IPS-18a (cell line): ENCODE measurements at regions not wholly inside any gene's neighbourhood (a gene's known extent, or its start where the extent isn't known, plus 50 kb on each side); places are given as distances from the start of the nearest gene placed in this dataset.

ENCODE experiments used
- H3K27ac ChIP-seq: one replicate; pipeline ENCODE4 v1.5.1; 2013; ENCODE audit warnings: low read length
- H3K27me3 ChIP-seq: one replicate; pipeline ENCODE4 v1.6.1; 2013; ENCODE audit warnings: mild to moderate bottlenecking, low read length; ENCODE audit not compliant: control insufficient read depth, insufficient read depth
- H3K36me3 ChIP-seq: one replicate; pipeline ENCODE4 v1.6.1; 2013; ENCODE audit warnings: low read depth, low read length; ENCODE audit not compliant: control insufficient read depth
- H3K4me1 ChIP-seq: one replicate; pipeline ENCODE4 v1.6.1; 2013; ENCODE audit warnings: low read depth, low read length; ENCODE audit not compliant: control insufficient read depth
- H3K4me3 ChIP-seq: one replicate; pipeline ENCODE4 v1.5.1; 2013; ENCODE audit warnings: low read length
- H3K9ac ChIP-seq: one replicate; pipeline ENCODE4 v1.6.1; 2013; ENCODE audit warnings: mild to moderate bottlenecking, low read length, moderate library complexity
- H3K9me3 ChIP-seq: one replicate; pipeline ENCODE4 v1.6.1; 2013; ENCODE audit warnings: low read depth, low read length; ENCODE audit not compliant: control insufficient read depth

GRCh38 chr7:142698429-142698828, 50.8 kb upstream of the PRSS1 start:
- Histone ChIP-seq H3K36me3 (no peaks in the 10 kb centered on the region), H3K9me3 (peaks cover 3% of the 10 kb centered on the region), H3K4me3 (no peak overlapping the region), H3K4me1 (peaks cover 40% of the 10 kb centered on the region), H3K27me3 (no peaks in the 10 kb centered on the region), H3K27ac (no peak overlapping the region), H3K9ac (no peak overlapping the region)

GRCh38 chr7:142697270-142697669, 52.0 kb upstream of the PRSS1 start:
- Histone ChIP-seq H3K4me1 (peaks cover 40% of the 10 kb centered on the region), H3K9me3 (no peaks in the 10 kb centered on the region), H3K4me3 (peak overlapping the region; percentile 43), H3K27ac (peak overlapping the region; percentile 76), H3K36me3 (no peaks in the 10 kb centered on the region), H3K27me3 (no peaks in the 10 kb centered on the region), H3K9ac (peak overlapping the region; percentile 21)

- Histone ChIP-seq H3K9me3 (no peaks in the 10 kb centered on the region), H3K4me1 (peaks cover 40% of the 10 kb centered on the region), H3K4me3 (peak overlapping the region; percentile 43), H3K9ac (peak overlapping the region; percentile 21), H3K27ac (peak overlapping the region; percentile 76), H3K27me3 (no peaks in the 10 kb centered on the region), H3K36me3 (no peaks in the 10 kb centered on the region)
These were observed 52.7 kb upstream of the PRSS1 start for GRCh38 chr7:142696456-142697179.

- no peaks in the 10 kb centered on the region for H3K36me3 ChIP-seq
These were observed 55.4 kb upstream of the PRSS1 start for GRCh38 chr7:142693911-142694310.

GRCh38 chr7:142690554-142691182, 58.6 kb upstream of the PRSS1 start:
- Histone ChIP-seq H3K27ac (no peak overlapping the region), H3K4me1 (peaks cover under 1% of the 10 kb centered on the region), H3K36me3 (no peaks in the 10 kb centered on the region), H3K9ac (no peak overlapping the region), H3K27me3 (no peaks in the 10 kb centered on the region), H3K4me3 (no peak overlapping the region), H3K9me3 (no peaks in the 10 kb centered on the region)

More at GRCh38 chr7:142693911-142694310, 55.4 kb upstream of the PRSS1 start:
- H3K4me1 ChIP-seq: peaks cover 32% of the 10 kb centered on the region
- H3K27me3 ChIP-seq: no peaks in the 10 kb centered on the region
- no peak overlapping the region for H3K27ac ChIP-seq
- no peak overlapping the region for H3K9ac ChIP-seq
- no peak overlapping the region for H3K4me3 ChIP-seq
- H3K9me3 ChIP-seq: no peaks in the 10 kb centered on the region

GRCh38 chr7:142689439-142690120, 59.7 kb upstream of the PRSS1 start:
- no peaks in the 10 kb centered on the region for H3K36me3 ChIP-seq
- H3K4me3 ChIP-seq: no peak overlapping the region
- H3K27ac ChIP-seq: no peak overlapping the region
- no peaks in the 10 kb centered on the region for H3K4me1 ChIP-seq
- no peaks in the 10 kb centered on the region for H3K9me3 ChIP-seq
- H3K9ac ChIP-seq: no peak overlapping the region
- no peaks in the 10 kb centered on the region for H3K27me3 ChIP-seq

- Histone ChIP-seq H3K36me3 (no peaks in the 10 kb centered on the region), H3K4me3 (no peak overlapping the region), H3K27me3 (no peaks in the 10 kb centered on the region), H3K27ac (no peak overlapping the region), H3K4me1 (no peaks in the 10 kb centered on the region), H3K9ac (no peak overlapping the region), H3K9me3 (no peaks in the 10 kb centered on the region)
These were observed 63.3 kb upstream of the PRSS1 start for GRCh38 chr7:142685877-142686508.

GRCh38 chr7:142681314-142682092, 67.8 kb upstream of the PRSS1 start:
- H3K4me3 ChIP-seq: no peak overlapping the region
- no peaks in the 10 kb centered on the region for H3K4me1 ChIP-seq
- H3K9me3 ChIP-seq: peaks cover 2% of the 10 kb centered on the region
- H3K9ac ChIP-seq: no peak overlapping the region
- H3K27ac ChIP-seq: no peak overlapping the region
- H3K27me3 ChIP-seq: no peaks in the 10 kb centered on the region
- no peaks in the 10 kb centered on the region for H3K36me3 ChIP-seq

GRCh38 chr7:142671506-142671905, 77.8 kb upstream of the PRSS1 start:
- no peaks in the 10 kb centered on the region for H3K9me3 ChIP-seq

GRCh38 chr7:142670511-142670910, 78.8 kb upstream of the PRSS1 start:
- no peaks in the 10 kb centered on the region for H3K9me3 ChIP-seq
- H3K9ac ChIP-seq: no peak overlapping the region
- H3K36me3 ChIP-seq: no peaks in the 10 kb centered on the region
- no peaks in the 10 kb centered on the region for H3K27me3 ChIP-seq
- no peaks in the 10 kb centered on the region for H3K4me1 ChIP-seq
- H3K4me3 ChIP-seq: no peak overlapping the region
- H3K27ac ChIP-seq: no peak overlapping the region

More at GRCh38 chr7:142671506-142671905, 77.8 kb upstream of the PRSS1 start:
- Histone ChIP-seq H3K36me3 (no peaks in the 10 kb centered on the region), H3K4me1 (no peaks in the 10 kb centered on the region), H3K27ac (no peak overlapping the region), H3K9ac (no peak overlapping the region), H3K27me3 (no peaks in the 10 kb centered on the region), H3K4me3 (no peak overlapping the region)
